ENCODE measurements at regions not wholly inside any gene's neighbourhood (a gene's known extent, or its start where the extent isn't known, plus 50 kb on each side); places are given as distances from the start of the nearest gene placed in this dataset.
A peak's percentile ranks its signal among the peaks of the same experiment; 100 is the strongest.

DNA sequence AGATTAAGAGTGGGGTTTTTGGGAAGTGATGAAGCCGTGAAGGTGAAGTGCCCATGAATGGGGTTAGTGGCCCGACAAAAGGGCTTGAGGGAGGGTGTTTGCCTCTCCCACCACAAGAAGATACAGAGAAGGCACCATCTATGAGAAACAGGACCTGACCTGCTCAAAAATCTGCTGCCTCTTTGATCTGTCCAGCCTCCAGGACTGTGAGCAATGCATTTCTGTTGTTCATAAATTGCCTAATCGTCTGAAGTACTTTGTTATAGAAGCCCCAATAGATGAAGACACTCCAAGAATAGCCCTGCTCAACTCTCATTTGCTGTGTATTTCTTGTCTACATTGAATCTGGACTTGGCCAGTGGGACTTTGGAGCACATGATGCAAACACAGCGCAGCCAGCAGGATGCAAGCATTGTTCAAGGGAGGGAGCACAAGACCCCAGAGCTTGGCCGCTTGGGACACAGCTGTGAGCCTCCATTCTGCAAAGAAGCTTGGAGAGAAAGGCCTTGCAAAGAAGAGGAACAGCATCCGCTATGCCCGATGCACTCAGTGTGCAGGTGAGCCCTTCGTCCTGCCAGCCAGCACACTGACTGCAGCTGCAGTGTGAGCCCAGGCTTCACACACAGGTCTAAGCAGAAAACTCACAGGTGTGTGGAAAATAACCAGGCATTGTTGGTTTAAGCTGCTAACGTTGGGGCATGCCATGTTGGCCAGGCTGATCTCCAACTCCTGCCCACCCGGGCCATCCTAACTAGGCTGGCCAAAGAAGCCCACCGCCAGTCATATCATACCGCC lies 73.2 kb upstream of the KLF6 start:
- DNase-seq (ENCODE audit: low read depth, low spot score), result no peak

DNA sequence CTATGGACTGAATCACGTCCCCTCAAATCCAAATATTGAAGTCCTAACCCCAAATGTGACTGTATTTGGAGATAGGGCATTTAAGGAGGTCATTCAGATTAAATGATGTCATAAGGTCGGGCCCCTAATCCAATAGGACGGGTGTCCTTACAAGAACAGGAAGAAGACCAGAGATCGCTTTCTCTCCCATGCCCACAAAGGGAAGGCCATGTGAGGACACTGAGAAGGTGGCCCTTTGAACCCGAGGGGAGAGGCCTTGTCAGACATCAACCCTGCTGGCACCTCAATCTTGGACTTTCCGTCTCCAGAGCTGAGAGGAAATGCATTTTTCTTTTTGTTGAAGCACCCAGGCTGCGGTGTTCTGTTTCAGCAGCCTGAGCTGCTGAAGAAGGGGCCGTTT lies 72.3 kb upstream of the KLF6 start:
- DNase-seq (ENCODE audit: low read depth, low spot score), result no peak

DNA sequence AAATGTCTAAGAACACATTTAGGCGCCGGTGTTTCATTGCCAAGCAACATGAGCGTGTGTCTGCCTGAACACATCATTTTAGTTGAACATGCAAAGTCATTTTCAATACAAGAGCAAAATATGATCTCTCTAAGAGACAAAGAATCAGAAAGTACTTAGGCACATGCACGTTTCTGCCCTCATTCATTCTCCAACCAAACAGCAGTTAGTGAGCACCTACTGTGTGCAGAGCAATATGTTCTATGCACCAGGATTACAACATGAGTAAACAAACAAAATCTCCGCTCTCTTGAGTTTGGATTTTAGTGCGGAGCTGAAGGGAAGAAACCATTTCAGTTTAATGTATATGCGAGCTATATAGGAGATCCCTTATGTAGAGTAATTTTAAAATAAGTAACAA lies 71.6 kb upstream of the KLF6 start:
- no peak for DNase-seq (ENCODE audit: low read depth, low spot score)

DNA sequence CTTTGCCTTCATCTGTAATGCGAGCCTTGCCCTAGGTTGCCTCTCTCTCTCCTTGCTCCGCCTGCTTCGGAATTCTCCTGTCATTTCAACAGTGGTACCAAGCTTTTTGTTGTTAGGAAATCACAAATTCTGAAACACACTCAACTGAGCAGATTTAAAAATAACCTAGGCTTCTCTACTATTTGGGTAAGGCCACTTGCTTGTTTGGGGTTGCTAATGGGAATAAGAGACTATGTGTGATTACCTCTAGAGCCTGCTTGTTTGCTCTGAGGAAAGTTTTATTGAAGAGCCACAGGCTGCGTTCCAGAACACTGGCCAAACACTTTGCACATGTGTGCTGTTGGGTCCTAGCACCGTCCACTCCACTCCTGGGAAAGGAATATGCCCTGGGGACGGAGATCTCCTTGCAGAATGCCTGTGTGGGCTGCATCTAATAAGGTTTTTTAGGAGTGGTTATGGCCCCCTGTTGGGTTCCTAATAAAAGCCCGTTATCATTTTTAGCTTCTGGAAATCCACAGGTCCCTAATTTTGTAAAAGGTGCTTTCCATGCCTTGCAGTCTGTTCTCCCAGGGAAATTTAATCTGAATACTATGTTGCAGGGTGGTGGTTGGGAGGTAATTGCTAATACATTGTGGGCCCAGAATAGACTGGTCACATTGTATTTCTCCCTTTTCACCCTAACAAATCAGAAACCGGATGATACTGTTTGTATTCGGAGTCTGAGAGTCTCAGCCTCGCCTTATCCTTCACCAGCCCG lies 68.7 kb upstream of the KLF6 start:
- DNase-seq (ENCODE audit: low read depth, low spot score), result no peak

DNA sequence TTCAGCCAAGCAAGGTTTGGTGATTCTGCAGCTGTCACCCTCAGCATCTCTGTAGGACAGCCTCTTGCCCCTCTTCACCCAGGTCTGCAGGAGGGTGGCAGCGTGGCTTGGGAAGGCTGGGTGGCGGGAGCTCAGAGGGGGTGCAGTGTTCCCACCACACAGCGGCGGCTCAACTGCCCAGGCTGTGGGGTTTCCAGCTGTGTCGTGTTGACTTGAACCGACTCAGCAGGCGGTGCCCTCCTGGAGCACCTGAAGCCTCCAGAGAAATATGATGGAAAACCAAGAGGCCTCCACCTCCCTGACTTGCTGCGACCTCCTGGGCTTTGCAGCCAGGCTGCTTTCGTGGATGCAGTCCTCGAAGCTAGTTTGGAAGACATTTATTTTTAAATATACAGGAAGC lies 68.0 kb upstream of the KLF6 start:
- DNase-seq (ENCODE audit: low read depth, low spot score), result no peak

DNA sequence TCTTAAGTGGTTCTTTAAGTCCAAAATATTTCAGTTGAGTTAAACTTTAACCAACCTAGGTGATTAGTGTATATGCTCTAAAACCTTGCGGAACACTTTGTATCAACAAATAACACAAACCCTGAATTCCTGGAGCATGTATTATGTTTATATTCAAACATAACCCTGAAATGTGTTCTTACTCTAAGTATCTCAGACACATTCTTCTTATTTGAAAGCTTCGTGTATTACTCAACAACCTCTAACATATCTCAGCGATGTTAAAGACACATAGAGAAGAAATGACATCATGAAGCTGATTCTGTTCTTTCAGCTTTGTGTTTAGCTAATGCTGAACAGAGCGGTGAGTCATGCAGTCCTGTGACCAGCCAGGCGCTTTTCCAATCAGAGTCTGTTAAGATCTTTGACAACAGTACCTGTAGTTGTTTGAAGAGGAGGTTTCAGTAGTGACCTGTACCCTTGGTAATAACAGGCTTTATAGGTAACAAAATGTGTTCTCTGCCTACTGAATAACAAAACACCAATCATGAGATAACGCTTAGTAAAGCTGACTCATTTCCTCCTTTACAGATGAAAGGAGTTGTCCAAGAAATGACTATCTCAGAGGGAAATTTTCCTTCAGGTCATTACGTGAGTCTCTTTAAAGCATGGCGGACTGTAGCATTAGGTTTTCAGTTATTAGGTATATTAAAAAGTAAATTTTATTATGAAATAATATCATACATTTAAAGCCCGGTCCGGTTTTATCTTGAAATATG lies 67.3 kb upstream of the KLF6 start:
- peak; percentile 87 for DNase-seq (ENCODE audit: low read depth, low spot score)

DNA sequence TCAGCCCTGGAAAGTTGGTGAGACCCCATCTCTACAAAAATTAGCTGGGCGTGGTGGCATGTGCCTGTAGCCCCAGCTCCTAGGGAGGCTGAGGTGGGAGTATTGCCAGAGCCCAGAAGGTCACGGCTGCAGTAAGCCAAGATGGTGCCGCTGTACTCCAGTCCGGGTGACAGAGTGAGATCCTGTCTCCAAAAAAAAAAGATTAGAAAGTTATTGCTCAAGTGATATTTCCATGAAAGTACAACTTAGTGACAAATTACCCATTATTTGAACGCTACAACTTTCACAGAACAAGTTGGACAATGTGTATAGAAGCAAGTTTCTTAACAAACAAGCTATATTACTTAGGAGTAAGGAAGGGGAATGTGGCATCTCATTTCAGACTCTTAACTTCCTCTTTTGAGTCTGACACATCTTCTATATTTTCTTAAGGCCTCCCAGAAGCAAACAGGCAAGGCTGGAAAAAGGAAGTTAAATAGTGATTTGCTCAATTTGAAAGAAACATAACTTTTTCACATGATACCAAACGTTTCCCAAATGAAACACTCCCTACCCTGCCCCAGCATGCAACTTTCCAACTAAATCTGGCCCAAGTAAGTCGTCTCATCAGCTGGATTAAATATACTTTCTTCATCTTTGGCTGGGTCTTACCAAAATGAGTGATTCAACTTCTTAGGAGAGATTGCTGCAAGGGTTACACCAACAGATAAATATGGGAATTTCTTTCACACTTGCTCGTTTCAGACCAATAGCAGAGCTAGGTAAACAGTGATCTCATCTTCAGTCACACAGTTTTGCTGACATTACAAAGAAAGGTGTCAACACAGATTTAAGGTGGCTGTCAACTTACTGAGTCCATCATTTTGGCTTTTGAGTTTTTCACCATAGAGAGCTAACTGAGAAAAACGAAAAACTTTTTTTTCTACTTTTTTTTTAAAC lies 66.3 kb upstream of the KLF6 start:
- DNase-seq (ENCODE audit: low read depth, low spot score), result no peak

DNA sequence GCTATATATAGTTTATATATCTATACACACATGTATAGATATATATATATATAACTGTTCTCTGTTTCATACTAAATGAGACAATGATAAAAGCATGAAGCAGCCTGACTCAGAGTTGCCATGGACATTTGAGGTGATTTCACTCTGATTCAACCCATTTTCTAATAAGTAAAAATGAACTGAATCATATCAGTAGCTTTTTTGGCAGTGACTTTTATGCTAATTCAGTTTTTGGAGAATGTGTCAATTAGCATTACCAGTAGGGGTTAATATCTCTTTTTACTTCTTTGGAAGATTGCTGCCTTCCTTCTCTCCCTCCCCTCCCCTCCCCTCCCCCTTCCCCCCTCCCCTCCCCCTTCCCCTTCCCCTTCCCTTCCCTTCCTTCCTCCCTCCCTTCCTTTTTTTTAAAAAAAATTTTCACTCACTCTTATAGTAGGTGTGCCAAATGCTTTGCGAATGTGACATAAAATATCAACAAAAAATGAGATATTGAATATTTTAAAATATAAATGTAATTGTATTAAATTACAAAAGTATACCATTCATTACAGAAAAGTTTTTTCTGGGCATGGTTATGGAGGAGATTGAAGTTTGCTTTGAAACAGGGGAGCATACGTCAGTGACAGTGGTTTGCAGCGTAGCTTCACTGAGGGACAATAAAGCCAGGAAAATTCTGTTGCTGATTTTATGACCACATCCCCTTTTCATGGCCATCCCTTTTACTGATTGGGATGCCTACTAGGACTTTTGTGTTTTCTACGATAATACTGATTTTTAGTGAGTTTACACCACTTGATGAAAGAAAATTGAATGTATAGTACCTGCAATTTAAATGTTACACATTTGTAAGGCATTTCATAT lies 64.0 kb upstream of the KLF6 start:
- no peak for DNase-seq (ENCODE audit: low read depth, low spot score)

- DNase-seq (ENCODE audit: low read depth, low spot score), result no peak
These were observed 63.2 kb upstream of the KLF6 start for GRCh38 chr10:3848005-3848774.

DNA sequence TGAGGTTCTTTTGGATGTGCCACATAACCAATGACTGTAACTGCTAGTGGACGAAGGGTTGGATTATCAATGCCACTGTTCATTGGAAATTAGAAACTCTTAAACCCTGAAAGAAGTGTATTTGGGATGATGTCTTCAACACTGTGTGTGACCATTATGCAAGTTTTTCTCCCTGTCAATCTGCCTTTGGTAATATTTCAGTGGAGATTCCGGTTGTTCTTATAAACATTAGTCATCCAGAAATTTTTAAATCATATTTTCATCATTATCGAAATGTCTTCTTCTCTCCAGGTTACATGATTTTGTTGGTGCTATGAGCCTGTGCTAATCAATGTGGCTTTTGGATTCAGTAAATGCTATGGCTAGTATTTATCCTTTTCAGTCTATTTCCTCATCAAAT lies 61.7 kb upstream of the KLF6 start:
- no peak for DNase-seq (ENCODE audit: low read depth, low spot score)

DNA sequence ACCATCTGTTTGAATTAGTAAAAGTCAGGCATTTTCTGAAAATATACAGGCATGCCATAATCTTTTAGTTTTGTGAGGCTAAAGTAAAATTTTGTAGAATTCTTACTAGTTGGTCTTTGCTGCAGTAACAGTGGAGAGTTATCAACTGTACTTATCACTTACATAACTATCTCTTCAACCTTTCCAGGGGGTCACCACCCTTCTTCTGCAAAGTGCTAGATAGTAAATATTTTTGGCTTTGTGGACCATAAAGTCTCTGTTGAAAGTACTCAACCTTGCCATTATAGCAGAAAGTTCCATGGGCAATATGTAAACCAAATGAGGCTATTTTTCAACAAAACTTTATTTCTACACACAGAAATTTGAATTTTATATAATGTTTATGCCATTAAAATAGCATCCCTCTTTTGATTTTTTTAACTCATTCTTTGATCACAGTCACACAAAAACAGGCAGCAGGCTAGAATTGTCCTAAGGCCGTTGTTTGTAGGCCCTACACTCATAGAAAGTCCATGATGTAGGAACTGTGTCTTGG lies 59.5 kb upstream of the KLF6 start:
- DNase-seq (ENCODE audit: low read depth, low spot score), result no peak

GRCh38 chr10:3838460-3839437 lies 53.7 kb upstream of the KLF6 start:
- no peak for DNase-seq (ENCODE audit: low read depth, low spot score)

GRCh38 chr10:3837647-3838459 lies 52.8 kb upstream of the KLF6 start:
- DNase-seq (ENCODE audit: low read depth, low spot score), result no peak

GRCh38 chr10:3836222-3836820 lies 51.3 kb upstream of the KLF6 start:
- DNase-seq (ENCODE audit: low read depth, low spot score), result no peak

DNA sequence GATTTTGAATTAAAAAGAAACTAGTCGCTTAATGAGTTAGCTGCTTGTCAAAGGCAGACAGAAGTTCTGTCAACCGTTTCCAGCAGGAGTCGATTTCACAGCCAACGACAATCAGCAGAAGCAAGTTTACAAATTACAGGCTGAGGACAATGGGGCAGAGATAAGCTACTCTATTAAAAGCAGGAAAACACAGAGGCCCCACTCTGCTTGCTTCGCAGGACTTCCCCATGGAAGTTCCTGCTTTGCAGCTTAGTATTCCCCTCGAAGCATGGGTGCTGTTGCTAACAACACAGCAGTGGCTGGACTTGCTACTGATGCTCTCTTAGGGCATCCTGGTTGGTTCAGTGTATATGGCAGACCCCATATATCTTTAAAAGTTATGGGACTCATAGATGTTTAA lies 50.8 kb upstream of the KLF6 start:
- no peak for DNase-seq (ENCODE audit: low read depth, low spot score)

DNA sequence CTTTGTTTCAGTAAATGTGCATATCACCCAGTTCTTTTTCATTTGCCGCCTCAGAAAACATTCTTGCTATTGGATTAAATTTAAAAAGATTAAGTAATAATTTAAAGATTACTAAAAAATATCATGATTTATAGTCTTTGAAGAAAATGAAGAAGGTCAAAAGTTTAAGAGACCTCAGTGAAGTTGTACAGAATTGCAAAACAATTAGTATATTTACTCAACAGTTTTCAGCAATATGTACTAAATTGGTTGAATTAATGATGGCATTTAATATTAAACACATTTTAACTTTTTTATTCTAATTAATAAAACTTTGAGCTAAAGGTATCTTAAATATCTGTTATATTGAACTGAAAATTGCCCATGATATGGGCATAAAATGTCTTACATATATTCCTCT lies 49.9 kb upstream of the KLF6 start:
- no peak for DNase-seq (ENCODE audit: low read depth, low spot score)

All from smooth muscle cell of the brain vasculature (primary cell).